Loucy (cell line): ENCODE measurements at regions not wholly inside any gene's neighbourhood (a gene's known extent, or its start where the extent isn't known, plus 50 kb on each side); places are given as distances from the start of the nearest gene placed in this dataset.

ENCODE experiments used
- H2AFZ ChIP-seq: fragments of 200-600 bp; sonication (generic); 2 replicates; pipeline ENCODE4 v1.6.0; 2016; ENCODE audit warnings: antibody characterized with exemption, mild to moderate bottlenecking, low read length, moderate library complexity
- H3F3A ChIP-seq: fragments of 200-600 bp; 2 replicates; pipeline ENCODE4 v1.6.0; 2016; ENCODE audit warnings: antibody characterized with exemption, low read depth, mild to moderate bottlenecking
- H3K27me3 ChIP-seq: fragments of 200-600 bp; sonication (generic); 2 replicates; pipeline ENCODE4 v1.6.1; 2014; ENCODE audit warnings: low read length, mild to moderate bottlenecking; ENCODE audit not compliant: insufficient read depth, poor library complexity, severe bottlenecking
- H3K36me3 ChIP-seq: fragments of 200-600 bp; sonication (generic); 2 replicates; pipeline ENCODE4 v1.6.1; 2016; ENCODE audit warnings: low read length; ENCODE audit not compliant: insufficient read depth
- H3K4me1 ChIP-seq: fragments of 200-600 bp; sonication (generic); 2 replicates; pipeline ENCODE4 v1.5.1; 2014; ENCODE audit warnings: low read length, mild to moderate bottlenecking; ENCODE audit not compliant: insufficient read depth, poor library complexity, severe bottlenecking
- H3K4me2 ChIP-seq: fragments of 200-600 bp; sonication (generic); 2 replicates; pipeline ENCODE4 v1.6.0; 2014; ENCODE audit warnings: antibody characterized with exemption, low read length, low read depth, mild to moderate bottlenecking; ENCODE audit not compliant: poor library complexity, severe bottlenecking
- H3K4me3 ChIP-seq: fragments of 200-600 bp; sonication (generic); 2 replicates; pipeline ENCODE4 v1.5.1; 2014; ENCODE audit warnings: low read length, mild to moderate bottlenecking, mixed read lengths; ENCODE audit not compliant: poor library complexity, severe bottlenecking
- H3K79me2 ChIP-seq: fragments of 200-600 bp; sonication (generic); 2 replicates; pipeline ENCODE4 v1.6.1; 2014; ENCODE audit warnings: low read length; ENCODE audit not compliant: insufficient read depth
- H3K9ac ChIP-seq: fragments of 200-600 bp; sonication (generic); 2 replicates; pipeline ENCODE4 v1.6.0; 2014; ENCODE audit warnings: mild to moderate bottlenecking, low read depth, low read length, moderate library complexity; ENCODE audit not compliant: poor library complexity, severe bottlenecking
- H3K9me2 ChIP-seq: fragments of 200-600 bp; sonication (generic); replicated peaks from 2 replicates; pipeline ENCODE4 v1.6.1; 2016; ENCODE audit warnings: low read depth, low read length, mixed read lengths
- H3K9me3 ChIP-seq: fragments of 200-600 bp; sonication (generic); 2 replicates; pipeline ENCODE4 v1.6.1; 2014; ENCODE audit warnings: mild to moderate bottlenecking, antibody characterized with exemption, low read length, low read depth; ENCODE audit not compliant: insufficient read depth
- H4K20me1 ChIP-seq: fragments of 200-600 bp; sonication (generic); 2 replicates; pipeline ENCODE4 v1.6.0; 2014; ENCODE audit warnings: antibody characterized with exemption, low read length, mild to moderate bottlenecking; ENCODE audit not compliant: insufficient read depth, poor library complexity, severe bottlenecking
- EZH2phosphoT487 ChIP-seq: fragments of 200-600 bp; IDR thresholded peaks from 2 replicates; pipeline ENCODE4 v1.6.1; 2018; ENCODE audit warnings: antibody characterized with exemption, mild to moderate bottlenecking, moderate library complexity, borderline replicate concordance
- TF ChIP-seq, protein P1 (sequence below): fragments of 200-600 bp; sonication (generic); conservative IDR thresholded peaks from 2 replicates; pipeline ENCODE4 v1.5.1; 2014; ENCODE audit warnings: mild to moderate bottlenecking, antibody characterized with exemption, low read length

GRCh38 chr18:66156946-66157687 is 406.3 kb downstream of the CDH7 start:
- Histone ChIP-seq H3K36me3 (no peaks in the 10 kb centered on the region), H2AFZ (no peak overlapping the region), H3F3A (no peaks in the 10 kb centered on the region), H3K4me3 (no peak overlapping the region), H3K4me2 (no peak overlapping the region), H3K9ac (no peak overlapping the region), H3K79me2 (no peaks in the 10 kb centered on the region), H3K4me1 (no peaks in the 10 kb centered on the region), H3K27me3 (no peaks in the 10 kb centered on the region), H3K9me3 (no peaks in the 10 kb centered on the region), H4K20me1 (no peaks in the 10 kb centered on the region), H3K9me2 (no peaks in the 10 kb centered on the region)
- TF ChIP-seq, protein P1, sequence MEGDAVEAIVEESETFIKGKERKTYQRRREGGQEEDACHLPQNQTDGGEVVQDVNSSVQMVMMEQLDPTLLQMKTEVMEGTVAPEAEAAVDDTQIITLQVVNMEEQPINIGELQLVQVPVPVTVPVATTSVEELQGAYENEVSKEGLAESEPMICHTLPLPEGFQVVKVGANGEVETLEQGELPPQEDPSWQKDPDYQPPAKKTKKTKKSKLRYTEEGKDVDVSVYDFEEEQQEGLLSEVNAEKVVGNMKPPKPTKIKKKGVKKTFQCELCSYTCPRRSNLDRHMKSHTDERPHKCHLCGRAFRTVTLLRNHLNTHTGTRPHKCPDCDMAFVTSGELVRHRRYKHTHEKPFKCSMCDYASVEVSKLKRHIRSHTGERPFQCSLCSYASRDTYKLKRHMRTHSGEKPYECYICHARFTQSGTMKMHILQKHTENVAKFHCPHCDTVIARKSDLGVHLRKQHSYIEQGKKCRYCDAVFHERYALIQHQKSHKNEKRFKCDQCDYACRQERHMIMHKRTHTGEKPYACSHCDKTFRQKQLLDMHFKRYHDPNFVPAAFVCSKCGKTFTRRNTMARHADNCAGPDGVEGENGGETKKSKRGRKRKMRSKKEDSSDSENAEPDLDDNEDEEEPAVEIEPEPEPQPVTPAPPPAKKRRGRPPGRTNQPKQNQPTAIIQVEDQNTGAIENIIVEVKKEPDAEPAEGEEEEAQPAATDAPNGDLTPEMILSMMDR, result no peak

- no peak overlapping the region for H3K4me3 ChIP-seq
- H3K4me1 ChIP-seq, result no peaks in the 10 kb centered on the region
- TF ChIP-seq, protein P1, result no peak
- no peak for TF ChIP-seq EZH2phosphoT487
- no peak overlapping the region for H3K4me2 ChIP-seq
- no peaks in the 10 kb centered on the region for H3K79me2 ChIP-seq
- no peaks in the 10 kb centered on the region for H3K9me2 ChIP-seq
- H2AFZ ChIP-seq, result no peak overlapping the region
- no peaks in the 10 kb centered on the region for H3K9me3 ChIP-seq
- H3K27me3 ChIP-seq, result no peaks in the 10 kb centered on the region
- no peak overlapping the region for H3K9ac ChIP-seq
- no peaks in the 10 kb centered on the region for H3K36me3 ChIP-seq
- H4K20me1 ChIP-seq, result no peaks in the 10 kb centered on the region
- no peaks in the 10 kb centered on the region for H3F3A ChIP-seq
These were observed 399.8 kb downstream of the CDH7 start for GRCh38 chr18:66150650-66151049.

DNA sequence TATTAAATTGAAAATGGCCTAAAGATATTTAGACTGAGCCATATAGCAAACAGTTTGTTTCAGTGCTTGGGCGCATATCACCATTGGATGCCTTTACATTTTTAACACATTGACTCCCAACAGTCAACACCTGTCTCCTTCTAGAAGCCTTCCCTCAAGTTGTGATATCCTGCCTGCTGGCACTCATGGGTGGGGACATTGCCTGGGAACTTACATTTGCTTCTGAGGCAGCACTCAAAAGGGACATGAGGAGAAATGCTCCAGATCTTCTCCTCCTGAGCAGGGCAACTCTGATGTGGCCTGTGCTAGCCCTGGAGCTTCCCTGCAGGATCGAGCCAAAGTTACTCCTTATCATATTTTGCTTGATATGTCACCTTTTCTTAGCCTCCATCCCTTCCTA is 392.2 kb downstream of the CDH7 start:
- Histone ChIP-seq H2AFZ (no peak overlapping the region), H3K79me2 (no peaks in the 10 kb centered on the region), H3K4me2 (no peak overlapping the region), H3K9me2 (no peaks in the 10 kb centered on the region), H4K20me1 (no peaks in the 10 kb centered on the region), H3K4me1 (no peaks in the 10 kb centered on the region), H3K36me3 (no peaks in the 10 kb centered on the region), H3F3A (no peaks in the 10 kb centered on the region), H3K9ac (no peak overlapping the region), H3K27me3 (no peaks in the 10 kb centered on the region), H3K4me3 (no peak overlapping the region), H3K9me3 (no peaks in the 10 kb centered on the region)
- TF ChIP-seq EZH2phosphoT487, result no peak
- TF ChIP-seq, protein P1, result no peak
